ENCODE measurements at regions not wholly inside any gene's neighbourhood (a gene's known extent, or its start where the extent isn't known, plus 50 kb on each side); places are given as distances from the start of the nearest gene placed in this dataset.

DNA sequence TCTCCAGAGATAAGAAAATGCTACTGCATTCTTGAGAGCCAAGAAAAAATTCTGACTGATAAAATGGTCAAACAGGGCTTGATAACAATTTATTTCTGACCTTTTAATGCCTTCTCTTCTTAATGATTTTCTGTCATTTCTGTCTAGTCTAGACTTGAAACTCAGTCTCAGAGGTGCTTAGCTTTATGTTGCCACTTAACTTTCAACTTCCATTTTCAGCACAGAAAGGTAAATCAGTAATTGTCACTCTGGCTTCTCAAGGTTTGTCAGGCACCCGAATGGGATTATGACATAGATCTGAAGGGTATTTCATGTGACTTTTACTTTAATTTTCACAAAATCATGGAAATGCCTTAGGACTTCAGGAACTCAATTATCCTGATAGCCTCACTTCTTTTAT lies 155.4 kb upstream of the GBE1 start:
- no peak for TF ChIP-seq POLR2AphosphoS5 (IDR thresholded peaks at IDR 0.05; ENCODE audit: borderline replicate concordance, low read depth, low read length)
- TF ChIP-seq EZH2 (IDR thresholded peaks at IDR 0.05) = no peak

All from SK-N-MC (cell line).